C4-2B (cell line): ENCODE measurements at regions not wholly inside any gene's neighbourhood (a gene's known extent, or its start where the extent isn't known, plus 50 kb on each side); places are given as distances from the start of the nearest gene placed in this dataset.

Source experiments
- ZFX ChIP-seq: fragments of 450-650 bp; IDR thresholded peaks from 2 replicates; pipeline ENCODE4 v1.6.1; 2017
- TF ChIP-seq, protein P1 (sequence below): fragments of 450-650 bp; conservative IDR thresholded peaks from 2 replicates; pipeline ENCODE4 v1.5.1; 2017; ENCODE audit warnings: mild to moderate bottlenecking

DNA sequence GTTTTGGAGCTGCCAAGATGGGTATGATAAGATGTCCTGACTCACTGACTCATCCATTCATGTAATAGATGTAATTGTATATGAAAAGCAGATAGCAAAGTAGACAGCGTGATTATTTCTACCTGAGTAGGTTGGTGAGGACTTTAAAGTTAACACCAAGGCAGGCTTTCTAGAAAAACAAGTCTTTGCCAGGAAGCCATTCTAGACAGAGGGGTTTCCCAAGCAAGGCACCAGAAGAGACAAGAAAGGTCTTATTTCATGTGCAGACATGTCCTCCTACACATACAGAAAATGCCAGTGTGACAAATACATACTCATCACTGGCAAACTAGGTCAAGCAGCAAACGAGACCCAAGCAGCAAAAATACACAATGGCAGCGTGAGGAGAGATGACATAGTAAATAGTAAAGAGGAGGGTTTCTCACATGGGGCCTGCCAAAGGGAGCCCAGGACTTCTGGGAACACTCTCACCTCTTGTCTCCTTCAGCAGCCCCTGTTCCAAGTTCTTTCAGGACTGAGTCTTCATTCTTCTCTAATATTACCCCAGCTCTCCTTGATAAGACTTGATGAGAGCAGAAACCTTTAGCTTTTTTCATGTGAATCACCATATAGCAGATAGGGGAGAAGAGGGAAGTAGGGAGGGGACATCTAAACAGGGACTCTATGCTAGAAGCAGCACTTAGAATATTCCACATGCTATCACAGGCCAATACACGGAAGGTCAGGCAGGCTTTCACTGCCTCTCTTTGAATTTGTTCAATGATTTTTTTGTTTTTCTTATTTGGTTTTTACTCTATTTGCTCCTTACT is 114.6 kb upstream of the ATP1B1 start:
- TF ChIP-seq, protein P1, sequence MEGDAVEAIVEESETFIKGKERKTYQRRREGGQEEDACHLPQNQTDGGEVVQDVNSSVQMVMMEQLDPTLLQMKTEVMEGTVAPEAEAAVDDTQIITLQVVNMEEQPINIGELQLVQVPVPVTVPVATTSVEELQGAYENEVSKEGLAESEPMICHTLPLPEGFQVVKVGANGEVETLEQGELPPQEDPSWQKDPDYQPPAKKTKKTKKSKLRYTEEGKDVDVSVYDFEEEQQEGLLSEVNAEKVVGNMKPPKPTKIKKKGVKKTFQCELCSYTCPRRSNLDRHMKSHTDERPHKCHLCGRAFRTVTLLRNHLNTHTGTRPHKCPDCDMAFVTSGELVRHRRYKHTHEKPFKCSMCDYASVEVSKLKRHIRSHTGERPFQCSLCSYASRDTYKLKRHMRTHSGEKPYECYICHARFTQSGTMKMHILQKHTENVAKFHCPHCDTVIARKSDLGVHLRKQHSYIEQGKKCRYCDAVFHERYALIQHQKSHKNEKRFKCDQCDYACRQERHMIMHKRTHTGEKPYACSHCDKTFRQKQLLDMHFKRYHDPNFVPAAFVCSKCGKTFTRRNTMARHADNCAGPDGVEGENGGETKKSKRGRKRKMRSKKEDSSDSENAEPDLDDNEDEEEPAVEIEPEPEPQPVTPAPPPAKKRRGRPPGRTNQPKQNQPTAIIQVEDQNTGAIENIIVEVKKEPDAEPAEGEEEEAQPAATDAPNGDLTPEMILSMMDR = no peak
- TF ChIP-seq ZFX = no peak
